ENCODE measurements at regions not wholly inside any gene's neighbourhood (a gene's known extent, or its start where the extent isn't known, plus 50 kb on each side); places are given as distances from the start of the nearest gene placed in this dataset.
"Not testable (repeated sequence)": the region's sequence is repeated elsewhere in the genome, so short reads cannot be mapped to it uniquely, and the experiment has no call there.

DNA sequence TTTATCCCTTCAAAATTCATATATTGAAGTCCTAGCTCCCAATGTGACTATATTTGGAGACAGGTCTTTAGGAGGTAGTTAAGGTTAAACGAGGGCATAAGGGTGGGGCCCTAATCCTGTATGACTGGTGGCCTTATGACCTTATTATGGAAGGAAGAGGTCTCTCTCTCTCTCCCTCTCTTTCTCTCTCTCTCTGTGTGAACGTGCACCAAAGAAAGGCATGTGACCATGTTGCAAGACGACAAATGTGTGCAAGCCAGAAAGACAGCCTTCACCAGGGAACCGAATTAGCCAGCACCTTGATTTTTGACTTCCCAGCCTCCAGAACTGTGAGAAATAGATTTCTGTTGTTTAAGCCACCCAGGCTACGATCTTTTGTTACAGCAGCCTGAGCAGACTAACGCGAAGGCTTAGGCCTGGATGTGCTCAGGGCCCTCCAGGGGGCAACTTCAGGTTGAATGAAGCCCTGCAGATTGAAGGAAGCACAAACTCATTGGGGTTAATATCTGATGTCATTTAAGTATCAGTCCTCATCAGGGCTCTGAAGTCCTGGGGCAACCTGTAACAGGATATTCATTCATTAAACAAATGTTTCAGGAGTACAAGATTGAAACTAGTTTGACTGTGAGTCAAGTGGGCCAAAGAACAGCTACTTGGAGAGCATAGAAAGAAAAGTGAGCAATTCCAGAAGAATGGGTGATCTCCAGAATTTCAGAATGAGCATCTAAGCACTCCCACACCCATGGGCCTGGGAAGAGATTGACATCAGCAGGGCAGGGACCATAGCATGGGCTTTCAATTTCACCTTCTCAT, 157.4 kb upstream of the TNFAIP3 start:
- no peak for DNase-seq (ENCODE audit: low spot score)

DNA sequence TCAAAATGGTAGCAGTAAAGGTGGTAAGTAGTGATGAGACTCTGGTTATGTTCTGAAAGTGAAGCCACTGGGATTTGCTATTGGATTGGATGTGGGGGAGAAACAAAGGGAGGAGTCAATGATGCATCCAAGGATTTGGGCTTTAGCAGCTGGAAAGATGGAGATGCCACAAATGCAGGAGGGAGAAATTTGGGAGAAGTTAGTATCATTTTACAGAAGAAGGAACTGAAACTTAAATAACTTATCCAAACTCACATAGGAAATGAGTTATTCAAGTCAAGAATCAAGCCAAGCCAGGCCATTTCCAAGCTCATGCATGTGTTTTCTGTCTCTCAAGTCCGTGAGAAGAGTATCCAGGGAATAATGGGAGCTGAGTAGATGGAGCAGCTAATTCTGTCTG, 155.1 kb upstream of the TNFAIP3 start:
- no peak for DNase-seq (ENCODE audit: low spot score)

DNA sequence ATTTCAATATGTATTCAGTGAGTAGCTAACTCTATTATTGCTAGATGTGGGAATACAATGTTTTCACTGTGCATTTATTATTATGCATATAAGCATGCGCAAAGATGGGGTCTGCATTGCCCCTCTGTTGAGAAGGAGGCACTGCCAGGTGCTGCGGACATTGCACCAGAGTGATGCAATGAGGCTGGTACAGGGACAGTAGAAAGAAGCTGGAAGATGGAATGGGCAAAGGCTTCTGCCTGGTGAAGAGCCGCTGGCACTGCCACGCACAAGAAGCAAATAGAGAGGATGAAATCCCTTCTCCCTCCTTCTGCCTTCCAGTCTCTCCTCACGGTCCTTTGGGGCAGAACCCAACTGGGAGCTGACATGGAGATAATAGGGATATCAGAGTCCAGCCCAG, 154.5 kb upstream of the TNFAIP3 start:
- no peak for DNase-seq (ENCODE audit: low spot score)

DNA sequence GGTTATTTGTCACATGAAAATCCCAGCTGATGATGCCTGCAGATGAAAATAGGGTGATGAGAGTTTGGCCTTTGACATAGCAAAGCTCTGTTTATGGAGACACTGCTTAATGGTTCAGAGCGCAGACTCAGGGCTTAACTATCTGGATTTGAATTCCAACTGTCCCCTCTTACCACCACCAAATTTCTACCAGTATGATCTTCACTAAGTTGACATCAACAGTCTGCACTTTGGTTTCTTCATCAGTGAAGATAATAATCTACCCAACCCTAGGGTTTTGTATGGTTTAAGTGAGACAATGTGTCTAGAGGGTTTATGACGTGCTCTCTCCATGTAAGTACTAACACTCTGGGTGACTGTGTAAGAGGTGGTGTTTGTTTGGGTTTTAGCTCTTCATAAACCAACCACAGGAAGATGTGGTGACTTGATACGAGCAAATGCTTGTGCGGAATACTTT, 151.4 kb upstream of the TNFAIP3 start:
- no peak for DNase-seq (ENCODE audit: low spot score)

DNA sequence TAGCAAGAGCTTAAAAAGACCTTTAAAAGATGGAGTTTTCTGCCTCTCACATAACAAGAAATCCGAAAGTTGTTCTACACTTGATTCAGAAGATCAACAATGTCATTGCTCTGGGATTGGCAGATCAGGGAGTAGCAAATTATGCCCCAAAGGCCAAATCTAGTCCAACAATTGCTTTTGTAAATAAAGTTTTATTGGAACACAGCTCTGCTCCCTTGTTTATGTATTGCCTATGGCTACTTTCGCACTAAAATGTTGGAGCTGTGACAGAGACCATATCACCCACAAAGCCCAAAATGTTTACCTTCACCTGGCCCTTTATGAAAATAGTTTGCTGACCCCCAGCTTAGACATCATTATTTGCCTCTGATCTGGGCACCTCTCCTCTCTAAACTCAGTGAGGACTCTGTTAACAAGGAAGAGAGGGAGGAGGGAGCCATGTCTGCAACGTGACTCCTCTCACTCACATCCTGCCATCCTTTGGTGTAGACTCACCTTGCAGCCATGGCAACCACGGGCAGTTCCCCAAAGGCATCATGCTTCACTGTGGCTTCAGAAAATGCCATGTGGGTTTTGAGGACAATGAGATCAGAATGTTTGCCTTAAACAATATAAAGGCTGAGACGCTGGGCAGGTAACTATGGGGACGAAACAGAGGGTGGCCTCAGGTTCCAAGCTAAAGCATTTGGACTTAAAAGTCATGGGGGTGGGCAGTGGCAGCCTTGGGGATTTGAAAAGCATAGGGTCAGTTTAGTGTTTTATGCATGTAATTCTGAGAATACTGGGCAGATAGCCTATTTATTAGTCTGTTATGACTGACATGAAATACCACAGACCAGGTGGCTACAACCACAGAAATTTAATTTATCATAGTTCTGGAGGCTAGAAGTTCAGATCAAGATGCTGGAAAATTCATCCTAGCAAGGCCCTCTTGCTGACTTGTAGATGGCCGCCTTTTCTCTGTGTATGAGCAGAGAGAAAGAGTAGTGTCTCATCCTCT, 149.7 kb upstream of the TNFAIP3 start:
- peak; percentile 13 for DNase-seq (ENCODE audit: low spot score)

DNA sequence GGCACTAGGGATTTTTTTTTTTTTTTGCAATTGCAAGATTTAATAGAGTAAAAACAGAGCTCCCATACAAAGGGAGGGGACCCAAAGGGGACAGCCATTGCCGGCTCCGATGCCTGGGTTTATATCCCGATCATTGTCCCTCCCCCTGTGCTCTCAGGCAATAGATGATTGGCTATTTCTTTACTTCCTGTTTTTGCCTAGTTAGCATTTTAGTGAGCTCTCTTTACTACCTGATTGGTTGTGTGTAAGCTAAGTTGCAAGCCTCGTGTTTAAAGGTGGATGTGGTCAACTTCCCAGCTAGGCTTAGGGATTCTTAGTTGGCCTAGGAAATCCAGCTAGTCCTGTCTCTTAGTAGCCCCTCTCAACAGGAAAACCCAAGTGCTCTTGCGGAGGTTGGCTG, 148.2 kb upstream of the TNFAIP3 start:
- not testable (repeated sequence) for DNase-seq (ENCODE audit: low spot score)

DNA sequence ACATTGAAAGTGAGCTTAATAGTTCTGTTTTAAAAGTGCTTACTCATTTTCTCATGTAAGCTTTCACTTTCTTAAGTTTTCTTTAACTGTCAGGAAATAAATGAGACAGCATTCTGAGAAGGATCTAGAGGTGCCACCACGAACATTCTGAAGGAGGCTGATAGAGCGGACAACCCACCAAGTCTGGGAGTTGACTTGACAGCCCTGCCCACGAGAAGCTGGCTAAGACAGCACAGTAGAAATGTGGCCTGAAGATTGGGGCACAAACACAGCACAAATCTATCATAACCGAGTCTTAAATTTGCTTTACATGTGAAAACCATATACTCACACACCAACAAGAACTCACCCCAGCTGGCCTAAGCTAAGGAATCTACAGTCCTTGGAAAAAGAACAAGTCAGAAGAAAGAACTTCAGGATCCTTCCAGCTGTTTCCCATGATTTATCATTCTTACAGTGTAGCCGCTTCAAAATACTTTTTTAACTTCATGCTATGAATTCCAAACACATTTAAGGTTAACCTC, 144.2 kb upstream of the TNFAIP3 start:
- no peak for DNase-seq (ENCODE audit: low spot score)

DNA sequence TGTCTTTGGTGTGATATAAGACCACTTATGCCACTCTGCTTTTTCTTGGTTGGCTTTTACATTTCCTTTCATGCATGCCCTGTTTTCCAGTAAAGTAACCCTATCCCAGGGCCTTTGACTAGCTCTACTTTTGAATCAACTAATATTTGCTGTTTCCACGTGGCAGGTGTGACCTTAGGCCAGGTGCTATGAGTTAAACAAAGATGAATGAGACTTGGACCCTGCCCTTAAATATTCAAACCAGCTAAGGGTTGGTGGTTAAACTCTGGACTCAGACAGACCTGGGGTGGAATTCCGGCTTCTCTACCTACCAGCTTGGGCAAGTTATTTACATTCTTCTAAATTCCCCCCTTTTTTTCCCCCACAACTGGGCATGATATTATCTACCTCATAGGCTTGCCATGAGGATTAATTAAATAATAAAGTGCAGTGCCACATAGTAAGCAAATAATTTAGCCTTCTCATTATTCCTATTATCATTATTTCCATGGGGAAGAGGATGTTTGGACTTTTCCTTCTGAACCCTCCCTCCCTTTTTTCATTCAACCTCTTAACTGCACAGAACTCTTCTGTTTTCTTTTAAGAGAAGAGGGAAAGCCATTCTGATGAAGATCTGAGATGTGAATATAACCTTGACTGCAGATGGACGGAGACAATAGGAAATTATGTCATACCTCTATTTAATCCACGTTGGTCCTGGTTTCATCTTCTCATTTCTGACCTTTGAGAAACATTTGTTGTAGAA, 143.6 kb upstream of the TNFAIP3 start:
- no peak for DNase-seq (ENCODE audit: low spot score)

DNA sequence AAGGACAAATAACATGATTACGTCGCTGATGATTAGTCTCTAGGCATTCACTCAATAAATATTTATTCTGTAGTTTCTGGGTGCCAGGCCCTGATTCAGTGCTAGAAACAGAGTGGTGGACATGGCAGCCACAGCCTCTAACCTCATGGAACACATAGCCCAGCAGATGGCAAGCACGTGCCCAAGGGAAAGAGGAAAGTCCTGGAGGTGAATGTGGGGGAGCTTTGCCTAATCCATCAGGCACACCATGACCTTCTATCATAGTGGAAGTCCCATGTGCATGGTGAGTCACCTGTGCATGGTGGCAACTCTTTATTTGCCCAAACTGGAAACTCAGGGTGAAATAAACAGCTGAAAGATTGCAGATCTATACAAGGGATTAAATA, 143.0 kb upstream of the TNFAIP3 start:
- no peak for DNase-seq (ENCODE audit: low spot score)

DNA sequence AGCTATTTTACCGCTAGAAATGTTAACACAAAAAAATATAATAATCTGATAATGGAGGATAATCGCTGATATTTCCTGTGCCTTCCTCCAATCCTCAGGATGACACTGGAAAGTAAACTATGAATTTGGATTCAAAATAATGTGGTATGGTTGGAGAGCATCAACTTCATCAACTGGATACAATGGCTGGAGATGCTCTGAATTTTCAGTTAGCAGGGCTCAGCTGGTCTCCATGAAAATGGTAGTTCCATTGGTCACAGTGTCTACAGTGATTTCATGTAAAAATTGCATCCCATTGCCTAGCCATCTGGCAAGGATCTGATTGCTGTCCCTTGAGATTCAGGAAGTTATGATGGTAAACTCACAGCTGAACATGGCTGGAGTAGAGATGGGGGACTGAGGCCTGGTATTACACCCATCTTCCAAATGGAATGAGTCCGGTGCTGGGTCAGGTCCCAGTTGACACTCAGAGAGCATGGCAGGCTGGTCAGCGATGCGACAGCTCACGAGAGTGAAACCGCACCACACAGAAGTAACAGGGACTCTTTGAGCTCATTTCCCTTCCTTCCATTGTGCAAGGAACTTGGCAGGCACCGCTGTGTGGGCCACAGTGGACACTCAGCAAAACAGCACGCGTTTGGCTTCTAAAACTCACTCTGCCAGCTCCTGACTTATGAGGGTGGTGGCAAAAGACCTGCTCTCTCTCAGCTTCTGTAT, 142.4 kb upstream of the TNFAIP3 start:
- no peak for DNase-seq (ENCODE audit: low spot score)

DNA sequence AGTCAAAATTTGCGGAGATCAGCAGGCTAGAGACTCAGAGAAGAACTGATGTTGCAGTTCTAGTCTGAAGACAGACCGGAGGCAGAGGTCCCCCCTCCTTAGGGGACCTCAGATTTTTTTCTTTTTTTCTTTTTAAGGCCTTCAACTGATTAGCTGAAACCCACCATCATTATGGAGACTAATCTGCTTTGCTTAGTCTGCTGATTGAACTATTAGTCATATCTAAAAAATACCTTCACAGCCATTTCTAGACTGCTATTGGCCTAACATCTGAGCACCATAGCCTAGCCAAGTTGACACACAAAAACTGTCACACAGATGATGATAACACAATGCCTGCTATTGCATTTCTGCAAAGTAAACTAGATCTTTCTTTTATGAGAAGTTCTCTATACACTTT, 141.1 kb upstream of the TNFAIP3 start:
- no peak for DNase-seq (ENCODE audit: low spot score)

DNA sequence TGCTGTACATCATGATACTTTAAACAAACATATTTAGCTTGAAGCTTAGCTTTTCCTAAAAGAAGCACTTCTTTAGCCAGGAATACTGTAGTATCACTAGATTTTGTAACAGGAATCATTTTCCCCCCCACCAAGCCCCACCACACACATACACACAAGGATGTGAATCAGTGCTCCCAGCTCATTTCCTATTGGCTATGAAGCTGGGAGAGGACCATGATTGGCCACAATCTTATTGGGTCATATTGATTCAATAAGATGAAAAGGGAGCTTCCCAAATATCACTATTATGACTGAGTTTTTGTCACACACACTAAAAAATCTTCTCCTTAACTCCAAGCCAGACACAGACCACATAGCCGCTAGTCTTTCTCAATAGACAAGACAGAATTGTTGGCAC, 140.5 kb upstream of the TNFAIP3 start:
- no peak for DNase-seq (ENCODE audit: low spot score)

DNA sequence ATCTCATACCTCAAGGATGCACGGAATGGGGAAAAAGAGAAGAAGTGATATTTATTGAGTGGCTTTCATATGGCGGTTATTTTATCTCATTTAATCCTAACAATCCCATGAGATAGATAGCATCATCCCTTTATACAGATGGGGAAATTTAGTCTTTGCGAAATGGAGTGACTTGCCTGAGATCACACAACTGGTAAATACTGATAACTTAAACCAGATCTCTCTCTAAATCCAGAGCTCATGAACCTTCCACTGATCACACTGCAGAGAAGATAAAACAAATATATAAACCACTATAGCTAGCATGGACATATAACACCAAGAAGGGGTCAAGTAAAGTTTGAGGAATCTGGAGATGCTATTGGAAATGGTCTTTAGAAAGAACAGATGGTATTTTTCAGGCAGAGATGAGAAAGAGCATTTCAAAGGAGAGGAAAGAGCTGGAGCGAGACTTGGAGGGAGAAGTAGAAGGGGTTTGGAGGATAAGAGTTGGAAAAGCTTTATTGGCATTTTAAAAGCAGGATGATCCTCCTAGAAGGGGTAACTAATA, 139.8 kb upstream of the TNFAIP3 start:
- DNase-seq (ENCODE audit: low spot score): no peak

DNA sequence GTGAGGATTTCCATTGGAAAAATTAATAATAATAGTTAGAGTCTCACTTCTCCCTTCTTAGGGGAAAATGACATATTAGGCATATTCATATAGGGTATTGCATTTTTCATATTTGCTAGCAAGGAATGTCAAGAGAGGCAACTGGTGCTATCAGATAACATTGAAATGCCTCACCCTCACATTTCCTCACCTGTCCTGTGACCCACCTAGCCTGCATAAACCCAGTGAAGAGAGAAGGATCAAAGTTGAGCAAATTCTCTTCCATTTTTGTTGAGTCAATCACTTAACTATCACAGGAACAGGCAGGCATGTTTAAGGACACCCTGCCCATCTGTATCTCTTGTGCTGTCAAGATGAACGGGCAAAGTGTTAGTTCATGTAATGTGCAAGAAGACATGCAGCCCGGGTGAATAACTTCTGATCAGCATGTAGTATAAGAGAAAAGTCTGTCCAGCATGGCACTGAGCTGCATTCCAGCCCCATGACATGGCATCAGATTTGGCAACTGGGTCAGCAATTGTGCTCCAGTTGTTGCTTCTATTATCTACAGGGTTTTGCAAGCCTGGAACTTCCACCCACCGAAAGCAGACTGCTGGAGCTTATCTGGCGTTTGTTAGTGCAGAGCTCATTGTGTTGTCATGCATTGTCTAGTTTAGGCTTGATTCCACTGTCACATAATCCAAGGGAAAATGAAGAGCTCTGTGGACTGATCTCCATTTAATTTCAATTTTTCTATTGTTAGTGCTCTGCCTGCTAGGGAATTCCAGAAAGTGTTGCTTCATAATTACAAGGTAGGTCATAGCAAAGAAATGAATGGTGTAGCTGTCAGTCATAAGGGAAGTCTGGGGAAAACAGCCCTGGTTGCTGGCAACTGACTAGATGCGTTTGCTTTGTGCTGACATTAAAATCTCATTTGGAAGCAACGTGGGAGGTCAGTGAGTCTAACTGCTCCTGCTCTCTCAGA, 138.4 kb upstream of the TNFAIP3 start:
- no peak for DNase-seq (ENCODE audit: low spot score)

DNA sequence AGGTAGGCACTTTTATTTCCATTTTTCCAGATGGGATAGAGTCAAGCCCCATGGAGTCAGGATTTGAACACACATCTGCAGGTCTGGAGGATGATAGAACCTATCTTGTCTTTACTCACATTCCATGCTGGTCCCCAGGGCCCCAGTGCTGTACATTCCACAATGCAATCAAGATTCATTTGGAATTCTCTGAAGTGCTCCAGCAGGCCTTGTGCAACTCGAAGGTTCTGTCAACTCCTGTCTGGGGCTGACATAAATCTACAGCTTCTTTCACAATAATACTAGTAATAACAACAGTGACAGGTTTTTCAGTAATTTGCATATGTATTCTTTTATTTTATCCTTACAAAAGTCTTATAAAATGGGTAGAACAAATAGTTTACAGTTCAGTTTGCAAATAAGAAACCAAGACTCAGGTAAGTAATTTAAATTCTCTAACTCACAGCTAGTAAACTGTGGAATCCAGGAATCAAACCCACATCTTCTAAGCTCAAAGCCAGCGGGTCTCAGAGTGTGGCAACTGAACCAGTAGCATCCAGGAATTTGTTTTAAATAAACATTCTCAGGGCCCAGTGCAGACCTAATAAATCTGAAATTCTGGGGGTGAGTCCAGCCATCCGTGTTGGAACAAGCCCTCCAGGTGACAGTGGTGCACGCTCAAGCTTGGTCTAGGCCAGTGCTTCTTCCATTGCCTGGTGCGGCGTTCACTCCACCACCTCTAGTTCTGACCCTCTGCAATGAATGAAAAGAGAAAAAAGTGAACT, 137.0 kb upstream of the TNFAIP3 start:
- no peak for DNase-seq (ENCODE audit: low spot score)

DNA sequence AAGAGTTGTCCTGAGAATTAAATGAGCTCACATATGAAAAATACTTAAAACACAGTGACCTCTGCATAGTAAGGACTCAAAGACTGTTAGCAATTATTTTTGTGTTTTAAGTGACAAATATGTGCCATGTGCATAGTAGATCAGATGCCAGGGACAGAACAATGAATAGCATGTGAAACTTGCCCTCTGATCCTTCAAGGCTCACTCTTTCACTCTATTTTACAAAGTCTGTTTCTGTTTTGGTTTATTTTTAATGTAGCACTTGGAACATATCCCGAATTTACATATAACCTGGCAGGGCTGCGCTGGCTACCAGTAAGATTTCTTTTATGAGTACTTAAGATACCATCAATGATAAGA, 135.5 kb upstream of the TNFAIP3 start:
- no peak for DNase-seq (ENCODE audit: low spot score)

DNA sequence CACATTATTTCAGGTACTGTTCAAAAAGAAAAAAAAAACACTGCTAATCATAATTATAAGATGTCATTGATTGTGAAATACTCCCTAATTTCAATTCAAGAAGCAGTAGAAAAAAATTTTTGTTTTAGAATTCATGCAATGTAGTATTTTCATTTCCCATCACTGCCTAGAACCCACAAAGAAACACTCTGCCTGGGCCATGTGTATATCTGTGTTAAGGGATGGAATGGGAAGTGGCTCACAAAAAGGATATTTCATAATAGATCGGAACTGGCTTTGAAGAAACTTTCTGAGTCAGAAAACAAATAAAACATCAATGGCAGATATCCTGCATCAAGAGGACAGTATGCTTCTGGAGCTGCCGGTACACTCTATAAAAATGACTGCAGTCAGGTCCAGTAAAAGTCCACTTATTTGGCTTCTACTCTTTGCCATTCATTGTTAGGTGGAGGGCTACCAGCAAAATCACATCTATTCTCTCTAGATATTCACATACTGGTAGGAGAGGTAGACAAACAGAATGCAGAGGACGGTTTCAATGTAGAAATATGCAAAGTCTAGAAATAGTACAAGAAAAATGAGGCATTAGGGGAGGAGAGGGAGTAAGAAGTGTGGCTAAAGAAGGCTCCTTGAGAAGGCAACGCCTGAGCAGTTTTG, 135.0 kb upstream of the TNFAIP3 start:
- DNase-seq (ENCODE audit: low spot score): no peak

DNA sequence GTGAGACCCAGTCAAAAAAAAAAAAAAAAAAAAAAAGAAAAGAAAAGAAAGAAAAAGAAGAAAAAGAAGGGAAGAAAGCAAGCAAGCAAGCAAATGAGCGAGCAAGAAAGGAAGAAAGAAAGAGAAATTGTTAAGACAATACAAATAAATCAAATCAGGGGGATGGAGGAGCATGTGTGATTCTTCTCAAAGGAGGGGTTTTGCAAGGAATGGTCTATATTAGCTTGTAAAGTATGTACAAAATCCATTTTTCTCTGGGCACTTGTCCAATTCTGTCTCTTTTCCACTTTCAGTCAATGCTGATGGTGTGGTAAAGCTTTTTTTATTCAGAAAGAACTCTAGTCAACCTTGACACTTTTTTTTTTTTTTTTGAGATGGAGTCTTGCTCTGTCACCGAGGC, 133.7 kb upstream of the TNFAIP3 start:
- DNase-seq (ENCODE audit: low spot score): no peak
